ENCODE measurements at regions not wholly inside any gene's neighbourhood (a gene's known extent, or its start where the extent isn't known, plus 50 kb on each side); places are given as distances from the start of the nearest gene placed in this dataset.
"Not testable (repeated sequence)": the region's sequence is repeated elsewhere in the genome, so short reads cannot be mapped to it uniquely, and the experiment has no call there.

- DNase-seq = no peak
Observed at GRCh38 chr10:121309164-121309563, 289.1 kb downstream of the FGFR2 start.

DNA sequence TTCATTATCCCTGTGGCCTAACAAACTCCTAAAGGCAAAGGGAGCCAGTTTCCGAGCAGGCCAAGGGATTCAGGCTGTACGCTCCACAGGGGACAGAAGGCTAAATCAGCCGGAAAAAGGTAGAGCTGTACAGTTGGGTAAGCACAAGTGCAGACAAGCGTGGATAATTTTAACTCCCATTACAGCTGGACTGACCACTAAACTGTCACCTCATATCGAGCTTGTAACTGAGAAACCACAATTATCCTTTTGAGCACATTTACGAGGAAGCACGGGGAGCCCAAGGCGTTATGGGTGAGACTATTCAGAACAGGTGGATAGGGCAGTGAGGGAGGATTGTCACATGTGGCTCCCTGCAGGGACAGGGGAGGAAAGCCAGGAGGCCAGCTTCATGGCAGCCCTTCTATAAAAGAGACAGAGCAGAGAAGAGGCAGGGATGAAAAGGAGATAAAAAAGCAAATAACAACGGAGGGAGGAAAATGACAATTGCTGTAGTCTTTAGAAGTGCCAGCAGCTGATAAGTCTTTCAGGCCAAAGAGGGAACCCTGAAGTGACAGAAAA is 288.0 kb downstream of the FGFR2 start:
- peak; percentile 90 for DNase-seq

DNA sequence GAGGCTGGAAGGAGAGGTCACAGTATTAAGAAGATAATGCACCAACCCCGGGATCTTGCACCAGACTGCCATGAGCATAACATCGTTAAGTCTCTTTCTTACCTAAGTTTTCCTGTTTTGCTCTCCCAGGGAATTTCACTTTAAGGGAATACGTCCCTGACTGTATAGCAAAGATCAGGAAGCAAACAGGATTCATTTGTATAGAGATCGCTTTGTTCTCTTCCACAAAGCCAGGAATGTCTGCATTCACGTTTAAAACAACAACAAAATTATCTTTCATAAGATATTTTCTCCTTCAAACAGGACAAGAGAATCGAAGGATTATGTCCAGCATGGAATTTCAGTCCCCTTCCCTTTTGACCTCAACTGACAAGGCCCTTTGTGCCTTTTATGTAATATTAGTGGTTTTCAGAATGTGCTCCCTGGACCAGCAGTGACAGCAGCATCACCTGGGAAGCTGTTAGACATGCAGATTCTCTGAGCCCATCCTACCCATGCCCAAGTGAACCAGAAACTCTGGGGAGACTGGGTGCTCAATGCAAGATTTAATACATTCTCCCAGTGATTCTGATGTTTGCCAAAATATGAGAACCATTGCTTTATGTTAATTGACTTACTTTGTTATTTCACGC is 286.3 kb downstream of the FGFR2 start:
- DNase-seq = no peak

DNA sequence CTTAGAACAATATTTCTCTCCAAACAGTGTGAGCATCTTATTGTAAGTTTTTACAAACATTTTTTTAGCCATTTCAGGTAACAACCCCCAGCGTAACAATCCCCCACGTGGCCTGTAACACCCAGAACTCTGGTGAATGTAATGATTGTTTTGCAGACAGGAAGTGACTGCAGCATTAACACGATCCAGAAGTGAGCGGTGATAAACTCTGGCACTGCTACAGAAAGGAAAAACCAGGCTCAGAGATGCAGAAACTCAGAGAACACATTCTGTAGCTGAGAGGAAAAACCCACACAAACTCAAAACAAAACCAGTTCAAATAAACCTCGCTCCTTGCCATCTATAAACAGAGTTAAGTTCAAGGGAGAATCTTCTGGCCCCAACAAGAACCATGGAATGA is 285.7 kb downstream of the FGFR2 start:
- DNase-seq = no peak

- no peak for DNase-seq
Observed at GRCh38 chr10:121313119-121313875, 284.9 kb downstream of the FGFR2 start.

GRCh38 chr10:121316432-121316831 is 281.8 kb downstream of the FGFR2 start:
- DNase-seq = no peak

- no peak for DNase-seq
Observed at GRCh38 chr10:121317374-121317773, 280.9 kb downstream of the FGFR2 start.

DNA sequence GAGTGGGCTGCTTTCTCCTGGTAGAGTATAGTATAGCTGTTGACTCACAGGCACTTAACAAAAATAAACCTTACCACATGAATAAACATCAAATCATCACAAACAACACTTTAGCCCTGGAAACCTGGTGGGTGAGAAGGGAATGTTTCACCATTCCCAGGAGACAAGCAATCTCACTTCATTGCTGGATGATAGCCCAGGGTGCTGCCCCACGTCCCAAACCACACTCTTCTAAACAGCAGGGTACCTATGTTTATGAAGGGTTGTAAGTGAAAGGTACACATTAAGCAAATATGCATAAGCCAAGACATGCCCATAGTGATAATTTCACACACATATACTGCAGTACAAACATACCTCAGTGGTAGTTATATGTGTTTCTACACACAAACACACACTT is 276.2 kb downstream of the FGFR2 start:
- DNase-seq = no peak

DNA sequence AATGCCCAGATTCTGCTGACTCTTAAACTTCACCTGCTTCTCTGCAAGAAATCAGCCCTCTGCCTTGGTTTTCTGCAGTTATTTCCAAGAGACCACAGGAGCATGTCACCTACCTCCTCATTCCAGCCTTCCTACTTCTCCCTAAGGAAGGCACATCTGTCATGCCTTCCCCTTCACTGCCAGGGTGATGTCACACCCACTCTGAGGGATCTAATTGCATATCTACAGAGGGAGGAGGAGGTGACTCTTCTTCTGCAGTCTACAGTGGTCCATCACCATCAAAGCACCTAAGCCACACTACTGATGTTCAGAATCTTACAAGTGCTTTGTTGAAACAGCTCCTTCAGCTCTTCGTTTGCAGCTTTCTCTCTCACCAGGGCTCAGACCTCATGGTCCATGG is 275.5 kb downstream of the FGFR2 start:
- no peak for DNase-seq

GRCh38 chr10:121323443-121323842 is 274.8 kb downstream of the FGFR2 start:
- no peak for DNase-seq

- DNase-seq = no peak
Observed at GRCh38 chr10:121324678-121325213, 273.5 kb downstream of the FGFR2 start.

DNA sequence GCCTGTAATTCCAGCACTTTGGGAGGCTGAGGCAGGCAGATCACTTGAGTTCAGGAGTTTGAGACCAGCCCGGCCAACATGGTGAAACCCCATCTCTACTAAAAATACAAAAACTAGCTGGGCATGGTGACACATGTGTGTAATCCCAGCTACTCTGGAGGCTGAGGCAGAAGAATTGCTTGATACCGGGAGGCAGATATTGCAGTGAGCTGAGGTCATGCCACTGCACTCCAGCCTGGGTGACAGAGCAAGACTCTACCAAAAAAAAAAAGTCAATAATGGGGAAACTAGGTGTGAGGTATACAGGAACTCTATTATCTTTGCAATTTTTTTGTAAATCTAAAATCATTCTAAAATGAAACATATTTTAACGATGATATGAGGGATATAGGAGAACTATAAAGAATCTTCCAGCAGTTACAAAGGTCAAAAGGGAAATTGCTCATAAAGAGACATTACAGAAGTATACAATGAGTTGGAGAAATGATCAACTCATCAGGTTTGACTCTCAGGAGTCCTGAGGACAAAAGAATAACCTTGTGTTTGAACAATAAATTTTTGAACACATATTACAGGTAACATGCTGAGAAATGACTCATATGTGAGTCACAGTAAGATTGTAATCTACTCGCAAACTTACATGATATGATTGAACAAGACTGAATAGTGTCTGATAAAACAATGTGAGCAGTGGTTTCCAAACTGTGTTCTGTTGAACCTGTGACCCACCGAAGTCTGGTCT is 272.6 kb downstream of the FGFR2 start:
- no peak for DNase-seq

DNA sequence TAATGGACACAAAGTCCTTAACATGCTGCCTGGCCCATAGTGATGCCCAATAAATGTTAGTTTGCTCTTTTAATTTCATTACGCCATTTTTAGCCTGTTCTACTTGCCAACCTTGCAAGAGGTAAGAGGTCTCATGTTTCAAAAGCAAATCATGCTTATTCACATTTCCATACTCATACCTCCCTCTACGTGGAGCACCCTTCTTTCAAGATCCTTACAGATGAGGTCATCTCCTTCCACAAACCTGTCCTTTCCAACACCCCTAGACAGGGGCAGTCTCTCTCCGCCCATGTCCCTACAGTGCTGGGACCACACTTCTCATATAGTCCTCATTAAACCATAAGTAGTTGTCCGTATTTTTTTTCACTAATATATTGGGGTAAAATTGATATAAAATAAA is 271.3 kb downstream of the FGFR2 start:
- DNase-seq = no peak

GRCh38 chr10:121327727-121328126 is 270.5 kb downstream of the FGFR2 start:
- no peak for DNase-seq

- not testable (repeated sequence) for DNase-seq
Observed at GRCh38 chr10:121329631-121330030, 268.6 kb downstream of the FGFR2 start.

- DNase-seq = no peak
Observed at GRCh38 chr10:121330563-121330962, 267.7 kb downstream of the FGFR2 start.

DNA sequence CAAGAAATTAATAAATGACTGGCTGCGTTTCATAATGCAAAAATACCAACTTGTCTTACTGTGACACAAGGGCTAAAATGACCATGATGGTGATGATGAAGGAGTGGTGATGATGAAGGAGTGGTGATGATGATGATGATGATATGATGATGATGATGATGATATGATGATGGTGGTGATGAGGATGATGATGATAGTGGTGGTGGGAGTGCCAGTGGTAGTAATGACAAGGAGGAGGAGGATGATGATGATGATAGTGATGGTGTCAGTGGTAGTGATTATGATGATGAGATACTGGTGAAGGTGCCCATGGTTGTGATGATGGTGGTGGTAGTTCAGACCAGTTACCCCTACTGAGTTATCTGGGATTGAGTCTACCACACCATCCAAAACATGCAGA is 265.9 kb downstream of the FGFR2 start:
- DNase-seq = no peak

DNA sequence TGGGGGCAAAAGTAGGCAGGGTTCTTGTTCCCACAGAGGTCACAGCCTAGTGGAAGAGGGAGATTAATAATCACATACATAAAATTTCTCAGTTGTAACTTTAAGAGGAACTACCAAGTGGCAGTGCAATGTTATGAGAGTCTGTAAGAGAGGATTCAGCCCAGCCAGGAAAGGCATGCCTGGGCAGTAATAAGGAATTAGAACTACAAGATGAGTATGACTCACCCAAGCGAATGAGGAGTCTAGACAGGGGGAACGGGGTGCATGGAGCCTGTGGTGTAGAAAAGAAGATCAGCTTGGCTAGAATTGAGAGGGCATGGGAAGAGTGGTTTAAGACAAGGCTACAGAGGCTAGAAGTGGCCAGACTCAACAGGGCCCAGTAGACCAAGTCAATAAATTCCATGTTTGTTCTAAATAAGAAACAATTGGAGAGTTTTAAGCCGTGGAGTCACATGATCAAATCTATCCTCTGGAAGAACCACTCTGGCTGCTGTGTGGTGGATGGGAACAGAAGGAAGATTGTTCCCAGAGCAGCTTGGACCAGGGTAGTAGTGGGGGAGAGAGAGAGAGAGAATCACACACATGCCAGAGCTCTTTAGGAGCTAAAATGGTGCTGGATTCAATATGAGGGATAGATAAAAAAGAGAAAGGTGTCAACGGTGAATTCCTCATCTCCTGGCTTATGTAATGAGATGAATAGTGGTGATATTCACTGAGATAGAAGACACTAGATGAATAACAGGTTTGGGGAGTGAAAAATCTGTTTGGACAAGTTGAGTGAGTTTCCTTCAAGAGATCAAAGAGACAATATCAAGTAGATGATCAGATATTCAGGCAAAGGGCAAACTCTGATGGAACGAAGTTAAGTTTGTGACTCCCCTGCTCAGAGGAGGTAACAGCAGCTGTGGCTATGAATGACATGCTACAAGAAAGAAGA is 265.1 kb downstream of the FGFR2 start:
- no peak for DNase-seq

DNA sequence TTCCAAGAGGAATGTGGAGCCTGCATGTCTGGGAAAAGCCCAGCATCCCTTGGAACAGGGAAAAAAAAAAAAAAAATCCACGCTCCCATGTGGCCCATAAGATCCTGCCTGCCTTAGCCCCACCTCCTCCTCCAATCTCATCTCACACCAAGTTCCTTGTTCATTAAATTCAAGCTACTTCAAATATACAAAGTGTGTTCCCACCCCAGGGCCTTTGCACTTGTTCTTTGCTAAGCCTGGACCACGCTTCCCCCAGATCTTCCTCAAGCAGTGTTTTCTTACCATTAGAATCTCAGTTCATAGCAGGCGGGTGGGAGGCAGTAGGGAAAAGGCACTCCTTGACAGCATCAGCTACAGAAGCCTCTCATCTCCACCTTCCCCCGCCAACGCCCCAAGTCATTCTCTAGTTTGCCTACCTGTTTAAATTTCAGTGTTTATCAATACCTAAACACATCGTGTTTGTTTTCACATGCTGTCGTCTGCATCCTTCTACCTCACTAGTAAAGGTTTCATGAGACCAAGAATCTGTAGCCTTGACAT is 262.8 kb downstream of the FGFR2 start:
- no peak for DNase-seq

- no peak for DNase-seq
Observed at GRCh38 chr10:121337427-121337826, 260.8 kb downstream of the FGFR2 start.

- DNase-seq = peak; percentile 28
Observed at GRCh38 chr10:121338206-121338980, 259.9 kb downstream of the FGFR2 start.

All from retina (tissue), 1 donor.